ENCODE measurements at regions not wholly inside any gene's neighbourhood (a gene's known extent, or its start where the extent isn't known, plus 50 kb on each side); places are given as distances from the start of the nearest gene placed in this dataset.

GRCh38 chr7:81499262-81500116 lies 270.4 kb downstream of the HGF start:
- TF ChIP-seq CTCF (IDR thresholded peaks at IDR 0.05; ENCODE audit: low read length) (peak; percentile 87), EZH2 (IDR thresholded peaks at IDR 0.05; ENCODE audit: borderline replicate concordance, low read length) (no peak)

All from OCI-LY1 (cell line).